LoVo (cell line): ENCODE measurements at regions not wholly inside any gene's neighbourhood (a gene's known extent, or its start where the extent isn't known, plus 50 kb on each side); places are given as distances from the start of the nearest gene placed in this dataset.

Source experiments
- DNase-seq: peaks from one replicate; pipeline ENCODE4 v3.0.0-alpha.2; 2016; ENCODE audit warnings: low spot score

- no peak for DNase-seq
Measured at GRCh38 chr16:80040413-80040812, 439.9 kb upstream of the MAF start.

- no peak for DNase-seq
Measured at GRCh38 chr16:80039777-80040176, 439.2 kb upstream of the MAF start.

GRCh38 chr16:80038566-80038965 is 438.0 kb upstream of the MAF start:
- no peak for DNase-seq

- no peak for DNase-seq
Measured at GRCh38 chr16:80034948-80035663, 434.6 kb upstream of the MAF start.

- no peak for DNase-seq
Measured at GRCh38 chr16:80034469-80034826, 433.9 kb upstream of the MAF start.

- no peak for DNase-seq
Measured at GRCh38 chr16:80033783-80034468, 433.4 kb upstream of the MAF start.

- DNase-seq = no peak
Measured at GRCh38 chr16:80029761-80030481, 429.4 kb upstream of the MAF start.

GRCh38 chr16:80029381-80029630 is 428.8 kb upstream of the MAF start:
- no peak for DNase-seq

GRCh38 chr16:80028581-80029380 is 428.2 kb upstream of the MAF start:
- no peak for DNase-seq

- DNase-seq = peak; percentile 91
Measured at GRCh38 chr16:80027007-80027965, 426.7 kb upstream of the MAF start.

GRCh38 chr16:80025236-80025635 is 424.7 kb upstream of the MAF start:
- DNase-seq = no peak

- no peak for DNase-seq
Measured at GRCh38 chr16:80024443-80024842, 423.9 kb upstream of the MAF start.

GRCh38 chr16:80023865-80024264 is 423.3 kb upstream of the MAF start:
- DNase-seq = no peak

- DNase-seq = no peak
Measured at GRCh38 chr16:80019395-80019794, 418.9 kb upstream of the MAF start.

- DNase-seq = no peak
Measured at GRCh38 chr16:80018466-80018865, 417.9 kb upstream of the MAF start.

- DNase-seq = no peak
Measured at GRCh38 chr16:80016731-80017326, 416.3 kb upstream of the MAF start.

- DNase-seq = no peak
Measured at GRCh38 chr16:80015566-80015965, 415.0 kb upstream of the MAF start.

- no peak for DNase-seq
Measured at GRCh38 chr16:80014241-80014939, 413.9 kb upstream of the MAF start.

GRCh38 chr16:80012586-80012985 is 412.0 kb upstream of the MAF start:
- no peak for DNase-seq

- no peak for DNase-seq
Measured at GRCh38 chr16:80009971-80010659, 409.6 kb upstream of the MAF start.
